H9 (cell line): ENCODE measurements at regions not wholly inside any gene's neighbourhood (a gene's known extent, or its start where the extent isn't known, plus 50 kb on each side); places are given as distances from the start of the nearest gene placed in this dataset.

ENCODE experiments used
- DNase-seq: peaks from one replicate; pipeline ENCODE4 v3.0.0-alpha.2; 2017
- H2AFZ ChIP-seq: one replicate; pipeline ENCODE4 v1.6.1; 2013; ENCODE audit warnings: mild to moderate bottlenecking, low read length, control low read depth, moderate library complexity
- H2AK5ac ChIP-seq: 2 replicates; pipeline ENCODE4 v1.6.1; 2013; ENCODE audit warnings: low read length, control low read depth, mixed read lengths; ENCODE audit not compliant: insufficient read length
- H2BK120ac ChIP-seq: one replicate; pipeline ENCODE4 v1.6.1; 2013; ENCODE audit warnings: low read depth, mild to moderate bottlenecking, low read length, control low read depth, inconsistent platforms; ENCODE audit not compliant: poor library complexity, severe bottlenecking
- H2BK12ac ChIP-seq: 2 replicates; pipeline ENCODE4 v1.6.1; 2013; ENCODE audit warnings: low read length, control low read depth, mixed read lengths, low read depth; ENCODE audit not compliant: insufficient read length
- H2BK15ac ChIP-seq: 2 replicates; pipeline ENCODE4 v1.6.1; 2013; ENCODE audit warnings: low read depth, low read length, control low read depth
- H2BK20ac ChIP-seq: one replicate; pipeline ENCODE4 v1.6.1; 2013; ENCODE audit warnings: low read depth, mild to moderate bottlenecking, low read length, control low read depth, inconsistent platforms; ENCODE audit not compliant: poor library complexity, severe bottlenecking
- H2BK5ac ChIP-seq: 2 replicates; pipeline ENCODE4 v1.6.1; 2013; ENCODE audit warnings: low read length, control low read depth, mixed read lengths; ENCODE audit not compliant: insufficient read length
- H3K14ac ChIP-seq: 2 replicates; pipeline ENCODE4 v1.6.1; 2013; ENCODE audit warnings: low read length, control low read depth; ENCODE audit not compliant: insufficient read depth
- H3K18ac ChIP-seq: 2 replicates; pipeline ENCODE4 v1.6.1; 2013; ENCODE audit warnings: low read depth, mild to moderate bottlenecking, mixed read lengths, low read length, control low read depth; ENCODE audit not compliant: insufficient read length
- H3K23ac ChIP-seq: 2 replicates; pipeline ENCODE4 v1.6.1; 2013; ENCODE audit warnings: low read length, control low read depth, mixed read lengths, low read depth; ENCODE audit not compliant: insufficient read length
- H3K23me2 ChIP-seq: 2 replicates; pipeline ENCODE4 v1.6.1; 2013; ENCODE audit warnings: low read depth, mild to moderate bottlenecking, mixed read lengths, low read length, control low read depth; ENCODE audit not compliant: insufficient read length, poor library complexity, severe bottlenecking
- H3K27ac ChIP-seq: 2 replicates; pipeline ENCODE4 v1.5.1; 2013; ENCODE audit warnings: low read length, control low read depth, mixed read lengths, low read depth; ENCODE audit not compliant: insufficient read length
- H3K27me3 ChIP-seq: 2 replicates; pipeline ENCODE4 v1.6.1; 2013; ENCODE audit warnings: low read length, control low read depth, inconsistent platforms; ENCODE audit not compliant: insufficient read depth
- H3K4ac ChIP-seq: 2 replicates; pipeline ENCODE4 v1.6.1; 2013; ENCODE audit warnings: low read depth, mild to moderate bottlenecking, control low read depth, inconsistent platforms, low read length, moderate library complexity
- H3K4me1 ChIP-seq: 2 replicates; pipeline ENCODE4 v1.6.1; 2013; ENCODE audit warnings: low read length, control low read depth, inconsistent platforms; ENCODE audit not compliant: insufficient read depth
- H3K4me2 ChIP-seq: 2 replicates; pipeline ENCODE4 v1.6.1; 2013; ENCODE audit warnings: low read length, control low read depth, mixed read lengths; ENCODE audit not compliant: insufficient read length, insufficient read depth
- H3K56ac ChIP-seq: 2 replicates; pipeline ENCODE4 v1.6.1; 2013; ENCODE audit warnings: low read depth, mild to moderate bottlenecking, mixed read lengths, low read length, control low read depth; ENCODE audit not compliant: insufficient read length
- H3K79me1 ChIP-seq: 2 replicates; pipeline ENCODE4 v1.6.1; 2013; ENCODE audit warnings: low read depth, mild to moderate bottlenecking, moderate library complexity, low read length, control low read depth, inconsistent platforms; ENCODE audit not compliant: insufficient read depth, poor library complexity, severe bottlenecking
- H3K79me2 ChIP-seq: 2 replicates; pipeline ENCODE4 v1.6.1; 2013; ENCODE audit warnings: low read length, control low read depth, inconsistent platforms; ENCODE audit not compliant: insufficient read depth
- H3K9ac ChIP-seq: 2 replicates; pipeline ENCODE4 v1.6.1; 2013; ENCODE audit warnings: low read length, control low read depth, mixed read lengths; ENCODE audit not compliant: insufficient read length; ENCODE audit errors: extremely low read depth
- H3K9me3 ChIP-seq: one replicate; pipeline ENCODE4 v1.6.1; 2013; ENCODE audit warnings: low read depth, low read length, inconsistent platforms; ENCODE audit not compliant: control insufficient read depth
- H3T11ph ChIP-seq: one replicate; pipeline ENCODE4 v1.6.1; 2013; ENCODE audit warnings: mild to moderate bottlenecking, low read length, control low read depth, inconsistent platforms
- H4K20me1 ChIP-seq: one replicate; pipeline ENCODE4 v1.6.1; 2013; ENCODE audit not compliant: control insufficient read depth, insufficient read length, insufficient read depth
- H4K5ac ChIP-seq: 2 replicates; pipeline ENCODE4 v1.6.1; 2013; ENCODE audit warnings: low read depth, mild to moderate bottlenecking, mixed read lengths, low read length, control low read depth; ENCODE audit not compliant: insufficient read length
- H4K8ac ChIP-seq: replicated peaks from 2 replicates; pipeline ENCODE4 v1.6.1; 2013; ENCODE audit warnings: low read length, control low read depth, mixed read lengths, low read depth; ENCODE audit not compliant: insufficient read length
- H4K91ac ChIP-seq: 2 replicates; pipeline ENCODE4 v1.6.1; 2013; ENCODE audit warnings: low read depth, mild to moderate bottlenecking, moderate library complexity, mixed read lengths, low read length, control low read depth; ENCODE audit not compliant: insufficient read length
- H3K27ac Mint-ChIP-seq, 3 experiments: 2 replicates in 2 of 3; 3 replicates in 1 of 3; pipeline ENCODE4 v1.8.0; 2020 to 2021; ENCODE audit warnings: mixed read lengths in 3 of 3, mild to moderate bottlenecking in 1 of 3, moderate library complexity in 1 of 3
- H3K27me3 Mint-ChIP-seq: 2 replicates; pipeline ENCODE4 v1.8.0; 2021; ENCODE audit warnings: low read depth, mild to moderate bottlenecking, moderate library complexity, mixed read lengths
- H3K36me3 Mint-ChIP-seq, 3 experiments: 2 replicates in 2 of 3; 3 replicates in 1 of 3; pipeline ENCODE4 v1.8.0; 2020 to 2021; ENCODE audit warnings: low read depth in 3 of 3, mixed read lengths in 3 of 3; ENCODE audit not compliant: insufficient read depth in 1 of 3
- H3K4me1 Mint-ChIP-seq, 2 experiments: 2 replicates each; pipeline ENCODE4 v1.8.0; 2020; ENCODE audit warnings: mixed read lengths in 2 of 2
- H3K4me3 Mint-ChIP-seq, 2 experiments: 2 replicates in 1 of 2; 3 replicates in 1 of 2; pipeline ENCODE4 v1.8.0; 2020 to 2021; ENCODE audit warnings: mild to moderate bottlenecking in 2 of 2, mixed read lengths in 2 of 2, moderate library complexity in 1 of 2
- H3K9me3 Mint-ChIP-seq, 2 experiments: 2 replicates in 1 of 2; 3 replicates in 1 of 2; pipeline ENCODE4 v1.8.0; 2020; ENCODE audit warnings: mild to moderate bottlenecking in 2 of 2, mixed read lengths in 2 of 2, moderate library complexity in 1 of 2
- CTCF ChIP-seq: fragments of 200-600 bp; sonication (generic); conservative IDR thresholded peaks from 3 replicates; pipeline ENCODE4 v1.8.0; 2021; ENCODE audit warnings: antibody characterized with exemption, mild to moderate bottlenecking
- WGBS: extraction: QIAGEN DNeasy Blood & Tissue Kit; methylation state at CpG from one replicate; pipeline ENCODE4 v1.1.7; 2013; ENCODE audit warnings: missing lambda C conversion rate, low lambda C conversion rate, mixed read lengths; ENCODE audit not compliant: insufficient read length; ENCODE audit errors: extremely low coverage; 5-methylcytosine and 5-hydroxymethylcytosine counted together

- Histone ChIP-seq H3K27me3 (no peaks in the 10 kb centered on the region), H3K79me1 (no peaks in the 10 kb centered on the region), H3K9me3 (no peaks in the 10 kb centered on the region), H3K18ac (no peak overlapping the region), H3K9ac (no peak overlapping the region), H2BK15ac (no peak overlapping the region), H3K4me2 (no peak overlapping the region), H3K23me2 (no peaks in the 10 kb centered on the region), H3K23ac (no peak overlapping the region), H3K4ac (no peak overlapping the region), H4K20me1 (no peaks in the 10 kb centered on the region), H2BK5ac (no peak overlapping the region), H3K4me1 (no peaks in the 10 kb centered on the region; the same call in 1 of the 2 replicates), H2BK12ac (no peak overlapping the region), H2BK120ac (no peak overlapping the region), H3K56ac (no peak overlapping the region), H3K79me2 (no peaks in the 10 kb centered on the region), H2AFZ (no peak overlapping the region), H3K14ac (no peak overlapping the region), H4K5ac (no peak overlapping the region), H2BK20ac (no peak overlapping the region), H3T11ph (no peak overlapping the region), H4K91ac (no peak overlapping the region), H2AK5ac (no peak overlapping the region), H4K8ac (no peak overlapping the region), H3K27ac (no peak overlapping the region)
- Mint-ChIP-seq H3K9me3 (no peaks in the 10 kb centered on the region; a peak in 2 of 5 replicates), H3K36me3 (peaks cover 0 to 3% (median 0%) of the 10 kb centered on the region in 3 experiments; a peak in 1 of 7 replicates), H3K4me1 (peaks cover 14 to 19% of the 10 kb centered on the region in 2 experiments), H3K4me3 (no peak overlapping the region), H3K27ac (no peak overlapping the region), H3K27me3 (peaks cover 2% of the 10 kb centered on the region; the same call in 1 of the 2 replicates)
- TF ChIP-seq CTCF: no peak
- no peak for DNase-seq
- WGBS: no CpG with 5 or more reads among the region's 10 CpGs
Measured at GRCh38 chr20:24730750-24731149, 218.3 kb upstream of the CST7 start.
